DND-41 (cell line): ENCODE measurements at regions not wholly inside any gene's neighbourhood (a gene's known extent, or its start where the extent isn't known, plus 50 kb on each side); places are given as distances from the start of the nearest gene placed in this dataset.

Experiments used
- ATAC-seq: fragments of 200-7000 bp; cut with Tn5 transposase; 3 replicates; pipeline ENCODE4 v1.9.1; 2021; ENCODE audit warnings: low read depth; ENCODE audit not compliant: insufficient read depth
- DNase-seq: peaks from one replicate; pipeline ENCODE4 v3.0.0-alpha.2; 2020
- H2AFZ ChIP-seq: 2 replicates; pipeline ENCODE4 v1.6.0; 2012; ENCODE audit warnings: low read depth, low read length
- H3K27ac ChIP-seq: 2 replicates; pipeline ENCODE4 v1.5.1; 2012; ENCODE audit warnings: low read length, inconsistent platforms
- H3K27me3 ChIP-seq: fragments of 200-600 bp; sonication (generic); 2 replicates; pipeline ENCODE4 v1.6.0; 2012; ENCODE audit warnings: low read length, mild to moderate bottlenecking, inconsistent platforms; ENCODE audit not compliant: insufficient read depth, poor library complexity
- H3K36me3 ChIP-seq: 2 replicates; pipeline ENCODE4 v1.5.1; 2012; ENCODE audit warnings: low read length, inconsistent platforms; ENCODE audit not compliant: insufficient read depth
- H3K4me1 ChIP-seq: 2 replicates; pipeline ENCODE4 v1.5.1; 2012; ENCODE audit warnings: mild to moderate bottlenecking, low read length; ENCODE audit not compliant: insufficient read depth
- H3K4me2 ChIP-seq: 2 replicates; pipeline ENCODE4 v1.6.0; 2012; ENCODE audit warnings: mild to moderate bottlenecking, moderate library complexity, low read length, inconsistent platforms; ENCODE audit not compliant: insufficient read depth
- H3K4me3 ChIP-seq, 2 experiments: fragments of 200-600 bp in 1 of 2; shearing (Covaris generic) in 1 of 2; 2 replicates each; pipeline ENCODE4 v1.5.1; 2012 to 2016; ENCODE audit warnings: inconsistent platforms in 2 of 2, low read length in 2 of 2, mild to moderate bottlenecking in 2 of 2, low read depth in 1 of 2, moderate library complexity in 1 of 2
- H3K79me2 ChIP-seq: 2 replicates; pipeline ENCODE4 v1.6.0; 2012; ENCODE audit warnings: low read length, inconsistent platforms; ENCODE audit not compliant: insufficient read depth
- H3K9ac ChIP-seq: 2 replicates; pipeline ENCODE4 v1.6.0; 2012; ENCODE audit warnings: low read depth, mild to moderate bottlenecking, inconsistent platforms, low read length, moderate library complexity
- H3K9me3 ChIP-seq: 2 replicates; pipeline ENCODE4 v1.5.1; 2012; ENCODE audit warnings: low read length, moderate library complexity, mild to moderate bottlenecking, inconsistent platforms; ENCODE audit not compliant: insufficient read depth, severe bottlenecking
- H4K20me1 ChIP-seq: 2 replicates; pipeline ENCODE4 v1.6.0; 2012; ENCODE audit warnings: low read length; ENCODE audit not compliant: insufficient read depth
- EZH2 ChIP-seq: IDR thresholded peaks from 3 replicates; pipeline ENCODE4 v1.6.1; 2012; ENCODE audit warnings: borderline replicate concordance, low read depth, mild to moderate bottlenecking, moderate library complexity, low read length, inconsistent platforms; ENCODE audit not compliant: severe bottlenecking
- TF ChIP-seq, protein P1 (sequence below): IDR thresholded peaks from 2 replicates; pipeline ENCODE4 v1.5.1; 2012; ENCODE audit warnings: borderline replicate concordance, low read length, moderate library complexity, mild to moderate bottlenecking; ENCODE audit not compliant: poor library complexity, severe bottlenecking; ENCODE audit errors: extremely low read depth

- TF ChIP-seq, protein P1, sequence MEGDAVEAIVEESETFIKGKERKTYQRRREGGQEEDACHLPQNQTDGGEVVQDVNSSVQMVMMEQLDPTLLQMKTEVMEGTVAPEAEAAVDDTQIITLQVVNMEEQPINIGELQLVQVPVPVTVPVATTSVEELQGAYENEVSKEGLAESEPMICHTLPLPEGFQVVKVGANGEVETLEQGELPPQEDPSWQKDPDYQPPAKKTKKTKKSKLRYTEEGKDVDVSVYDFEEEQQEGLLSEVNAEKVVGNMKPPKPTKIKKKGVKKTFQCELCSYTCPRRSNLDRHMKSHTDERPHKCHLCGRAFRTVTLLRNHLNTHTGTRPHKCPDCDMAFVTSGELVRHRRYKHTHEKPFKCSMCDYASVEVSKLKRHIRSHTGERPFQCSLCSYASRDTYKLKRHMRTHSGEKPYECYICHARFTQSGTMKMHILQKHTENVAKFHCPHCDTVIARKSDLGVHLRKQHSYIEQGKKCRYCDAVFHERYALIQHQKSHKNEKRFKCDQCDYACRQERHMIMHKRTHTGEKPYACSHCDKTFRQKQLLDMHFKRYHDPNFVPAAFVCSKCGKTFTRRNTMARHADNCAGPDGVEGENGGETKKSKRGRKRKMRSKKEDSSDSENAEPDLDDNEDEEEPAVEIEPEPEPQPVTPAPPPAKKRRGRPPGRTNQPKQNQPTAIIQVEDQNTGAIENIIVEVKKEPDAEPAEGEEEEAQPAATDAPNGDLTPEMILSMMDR, result no peak
- no peak for TF ChIP-seq EZH2
- H3K9ac ChIP-seq, result no peak overlapping the region
- no peaks in the 10 kb centered on the region for H3K79me2 ChIP-seq
- ATAC-seq (0 out of 3 replicates have a peak, but pooled peaks have one; percentile 33), DNase-seq (no peak)
- H3K27me3 ChIP-seq, result peaks cover 21% of the 10 kb centered on the region
- no peaks in the 10 kb centered on the region; the same call in 1 of the 2 replicates for H4K20me1 ChIP-seq
- no peak overlapping the region for H3K27ac ChIP-seq
- H3K4me1 ChIP-seq, result no peaks in the 10 kb centered on the region
- H2AFZ ChIP-seq, result no peak overlapping the region
- H3K4me2 ChIP-seq, result no peak overlapping the region
- no peaks in the 10 kb centered on the region for H3K9me3 ChIP-seq
- H3K4me3 ChIP-seq, result no peak overlapping the region
- no peaks in the 10 kb centered on the region for H3K36me3 ChIP-seq
Measured at GRCh38 chr3:124496061-124496460, 234.2 kb upstream of the UMPS start.

DNA sequence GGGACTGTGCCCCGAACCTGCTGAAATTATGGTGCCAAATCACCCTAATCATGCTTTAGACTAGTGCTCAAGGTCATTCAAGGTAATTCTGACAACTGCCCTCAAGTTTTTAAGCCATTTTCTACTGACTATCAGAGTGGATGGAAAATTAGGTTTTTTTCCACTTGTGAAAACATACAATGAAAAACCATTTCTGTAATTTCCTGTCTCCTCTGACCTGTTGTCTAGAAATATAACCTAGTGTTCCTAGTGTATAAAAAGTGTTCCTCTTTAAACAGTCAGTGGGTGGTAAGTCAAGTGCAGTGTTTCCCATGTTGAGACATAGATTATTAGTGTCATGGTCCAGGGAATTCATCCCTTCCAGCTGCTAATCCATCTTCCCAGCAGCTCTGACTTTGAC lies 232.8 kb upstream of the UMPS start:
- H3K4me3 ChIP-seq, result no peak overlapping the region
- DNase-seq (no peak), ATAC-seq (no peak)
- H3K79me2 ChIP-seq, result no peaks in the 10 kb centered on the region
- H4K20me1 ChIP-seq, result no peaks in the 10 kb centered on the region; the same call in 1 of the 2 replicates
- H3K27ac ChIP-seq, result no peak overlapping the region
- TF ChIP-seq, protein P1, result no peak
- TF ChIP-seq EZH2, result no peak
- H3K4me2 ChIP-seq, result no peak overlapping the region
- H3K27me3 ChIP-seq, result peaks cover 21% of the 10 kb centered on the region
- H3K4me1 ChIP-seq, result no peaks in the 10 kb centered on the region
- no peak overlapping the region for H3K9ac ChIP-seq
- H2AFZ ChIP-seq, result no peak overlapping the region
- no peaks in the 10 kb centered on the region for H3K9me3 ChIP-seq
- no peaks in the 10 kb centered on the region for H3K36me3 ChIP-seq

DNA sequence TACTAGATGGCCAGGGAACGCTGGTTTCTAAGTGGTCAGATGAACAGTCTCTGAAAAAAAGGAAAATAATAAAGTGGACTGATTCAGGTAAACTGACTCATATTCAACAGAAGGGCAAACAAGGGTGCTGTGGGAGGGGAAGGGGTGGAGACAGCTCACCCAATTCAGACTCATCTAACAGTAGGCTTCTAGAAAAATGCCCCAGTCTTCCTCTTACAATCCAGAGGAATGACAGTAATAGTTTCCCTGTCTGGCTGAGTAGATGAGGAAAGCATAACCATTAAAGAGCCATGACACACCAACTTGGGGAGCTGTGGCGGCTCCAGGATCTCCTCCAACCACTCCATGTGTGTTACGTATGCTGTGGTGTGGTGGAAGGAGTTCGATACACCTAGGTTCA lies 231.4 kb upstream of the UMPS start:
- Histone ChIP-seq H3K27ac (no peak overlapping the region), H3K27me3 (peaks cover 21% of the 10 kb centered on the region), H3K9ac (no peak overlapping the region), H3K9me3 (no peaks in the 10 kb centered on the region), H2AFZ (no peak overlapping the region), H3K4me3 (no peak overlapping the region), H3K79me2 (no peaks in the 10 kb centered on the region), H3K4me1 (no peaks in the 10 kb centered on the region), H3K36me3 (no peaks in the 10 kb centered on the region), H3K4me2 (no peak overlapping the region), H4K20me1 (no peaks in the 10 kb centered on the region; the same call in 1 of the 2 replicates)
- ATAC-seq, result no peak
- TF ChIP-seq, protein P1, result no peak
- TF ChIP-seq EZH2, result no peak
- DNase-seq, result no peak
